Kidney (tissue), 13 donors: ENCODE measurements at regions not wholly inside any gene's neighbourhood (a gene's known extent, or its start where the extent isn't known, plus 50 kb on each side); places are given as distances from the start of the nearest gene placed in this dataset.

Source experiments
- DNase-seq, 5 donors: peaks; one replicate each; pipeline ENCODE4 v3.0.0-alpha.2; 2013 to 2020
- FAIRE-seq: peaks from 2 replicates; lab custom pipeline; 2012; peaks lifted over from hg19 to GRCh38; lab: Jason Lieb, UNC
- H3K27ac ChIP-seq, 2 donors: one replicate each; pipeline ENCODE4 v1.7.0; 2013; ENCODE audit warnings: low read depth in 2 of 2, low read length in 2 of 2, inconsistent platforms in 1 of 2
- H3K27me3 ChIP-seq: one replicate; pipeline ENCODE4 v1.7.1; 2013; ENCODE audit warnings: low read length, inconsistent platforms; ENCODE audit not compliant: control insufficient read depth, insufficient read depth
- H3K36me3 ChIP-seq, 3 donors: one replicate each; pipeline versions ENCODE4 v1.7.0 to v1.7.1; 2013; ENCODE audit warnings: low read length in 3 of 3, control low read depth in 1 of 3, inconsistent platforms in 1 of 3; ENCODE audit not compliant: insufficient read depth in 3 of 3, control insufficient read depth in 2 of 3
- H3K4me1 ChIP-seq, 3 donors: one replicate each; pipeline versions ENCODE4 v1.7.0 to v1.7.1; 2013; ENCODE audit warnings: low read length in 3 of 3, inconsistent platforms in 1 of 3, low read depth in 1 of 3; ENCODE audit not compliant: control insufficient read depth in 2 of 3, insufficient read depth in 2 of 3
- H3K4me3 ChIP-seq, 3 donors: one replicate each; pipeline versions ENCODE4 v1.7.0 to v1.8.1; 2013; ENCODE audit warnings: low read length in 3 of 3, control low read depth in 1 of 3, inconsistent platforms in 1 of 3
- H3K9ac ChIP-seq, 3 donors: one replicate each; pipeline versions ENCODE4 v1.7.0 to v1.7.1; 2013; ENCODE audit warnings: low read length in 3 of 3, control low read depth in 1 of 3, inconsistent platforms in 1 of 3
- H3K9me3 ChIP-seq, 3 donors: one replicate each; pipeline versions ENCODE4 v1.7.0 to v1.7.1; 2013; ENCODE audit warnings: low read length in 3 of 3, control low read depth in 1 of 3, inconsistent platforms in 1 of 3; ENCODE audit not compliant: control insufficient read depth in 2 of 3, insufficient read depth in 1 of 3
- CTCF ChIP-seq: IDR thresholded peaks from 3 replicates; pipeline ENCODE4 v1.5.1; 2012; ENCODE audit warnings: mild to moderate bottlenecking, moderate library complexity, borderline replicate concordance; ENCODE audit not compliant: insufficient read depth; ENCODE audit errors: extremely low read depth
- intact Hi-C: fragments of 100-400 bp; cut with DNase I; formaldehyde crosslinking; loops from one replicate; pipeline ENCODE4 v1.11.1; 2022
- donor health status: control.
- donor health status: control.
- donor health status: control.
- donor health status: control.
- donor health status: control.
- donor health status: DM: yes; HTN: yes; CAD: no.
- donor health status: Normal renal cell carcinoma (clear cell type).

DNA sequence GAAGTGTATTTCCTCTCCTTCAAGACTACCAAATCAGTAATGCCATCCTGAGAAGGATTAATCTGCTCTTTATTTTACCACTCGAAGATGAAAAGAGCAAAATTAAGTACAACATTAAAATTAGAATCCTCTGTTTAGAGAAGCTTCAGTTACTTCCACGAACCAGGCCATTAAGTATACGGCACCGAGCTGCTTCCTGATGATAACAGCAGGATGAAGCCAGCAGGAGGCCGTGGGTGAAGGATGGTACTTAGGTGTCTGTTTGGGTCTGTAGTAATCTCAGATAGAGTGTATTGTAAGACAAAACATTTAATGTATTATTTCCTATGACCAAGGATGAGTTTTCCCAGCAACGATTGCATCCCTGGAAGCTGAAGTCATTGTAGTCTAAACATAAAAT lies 362.8 kb downstream of the SFMBT2 start:
- FAIRE-seq (no peak), DNase-seq (no peak)
- H3K36me3 ChIP-seq: no peaks in the 10 kb centered on the region
- intact Hi-C loops: no loop called here
- H3K9me3 ChIP-seq: no peaks in the 10 kb centered on the region
- H3K9ac ChIP-seq: no peak overlapping the region
- no peak for TF ChIP-seq CTCF
- H3K4me3 ChIP-seq: no peak overlapping the region
- H3K27me3 ChIP-seq: no peaks in the 10 kb centered on the region
- H3K27ac ChIP-seq: no peak overlapping the region
- H3K4me1 ChIP-seq: no peaks in the 10 kb centered on the region

- Histone ChIP-seq H3K4me3 (no peak overlapping the region), H3K9ac (no peak overlapping the region), H3K9me3 (no peaks in the 10 kb centered on the region), H3K36me3 (no peaks in the 10 kb centered on the region), H3K27ac (no peak overlapping the region), H3K4me1 (no peaks in the 10 kb centered on the region), H3K27me3 (no peaks in the 10 kb centered on the region)
- intact Hi-C loops: no loop called here
- TF ChIP-seq CTCF: no peak
- FAIRE-seq: no peak
- DNase-seq: no peak
These were observed 364.2 kb downstream of the SFMBT2 start for GRCh38 chr10:7046615-7047014.

- intact Hi-C loops: no loop called here
- DNase-seq (no peak), FAIRE-seq (no peak)
- TF ChIP-seq CTCF: no peak
- Histone ChIP-seq H3K9me3 (no peaks in the 10 kb centered on the region), H3K4me1 (no peaks in the 10 kb centered on the region), H3K9ac (no peak overlapping the region), H3K36me3 (no peaks in the 10 kb centered on the region), H3K4me3 (no peak overlapping the region), H3K27me3 (no peaks in the 10 kb centered on the region), H3K27ac (no peak overlapping the region)
These were observed 364.8 kb downstream of the SFMBT2 start for GRCh38 chr10:7045891-7046599.
